HepG2 (cell line): ENCODE measurements at regions not wholly inside any gene's neighbourhood (a gene's known extent, or its start where the extent isn't known, plus 50 kb on each side); places are given as distances from the start of the nearest gene placed in this dataset.

Experiments used
- AKNA ChIP-seq: sonication (generic); formaldehyde crosslinking; IDR thresholded peaks from 2 replicates; pipeline ENCODE4 v1.4.0; 2020; ENCODE audit warnings: missing genetic modification reagents, borderline replicate concordance
- ZBTB3 ChIP-seq: sonication (generic); formaldehyde crosslinking; IDR thresholded peaks from 2 replicates; pipeline ENCODE4 v1.4.0; 2020; ENCODE audit warnings: low read depth, mild to moderate bottlenecking, moderate library complexity, missing genetic modification reagents, borderline replicate concordance
- ZHX2 ChIP-seq, 2 experiments: sonication (generic) in 1 of 2; formaldehyde crosslinking in 1 of 2; IDR thresholded peaks; 2 replicates each; pipeline versions ENCODE4 v1.6.1 to v1.9.0; 2014 to 2022; ENCODE audit warnings: antibody characterized with exemption in 1 of 2, borderline replicate concordance in 1 of 2, inconsistent platforms in 1 of 2, low read depth in 1 of 2, missing genetic modification reagents in 1 of 2
- ZNF639 ChIP-seq: conservative IDR thresholded peaks from 2 replicates; pipeline ENCODE4 v1.6.1; 2018; ENCODE audit warnings: missing genetic modification reagents
- ZNF883 ChIP-seq: sonication (generic); formaldehyde crosslinking; IDR thresholded peaks from 2 replicates; pipeline ENCODE4 v1.5.1; 2020; ENCODE audit warnings: mild to moderate bottlenecking, missing genetic modification reagents; ENCODE audit errors: not compliant biosample characterization
- TF ChIP-seq, protein P1 (sequence below): IDR thresholded peaks from 2 replicates; pipeline ENCODE4 v1.6.1; 2012; ENCODE audit warnings: inconsistent platforms

DNA sequence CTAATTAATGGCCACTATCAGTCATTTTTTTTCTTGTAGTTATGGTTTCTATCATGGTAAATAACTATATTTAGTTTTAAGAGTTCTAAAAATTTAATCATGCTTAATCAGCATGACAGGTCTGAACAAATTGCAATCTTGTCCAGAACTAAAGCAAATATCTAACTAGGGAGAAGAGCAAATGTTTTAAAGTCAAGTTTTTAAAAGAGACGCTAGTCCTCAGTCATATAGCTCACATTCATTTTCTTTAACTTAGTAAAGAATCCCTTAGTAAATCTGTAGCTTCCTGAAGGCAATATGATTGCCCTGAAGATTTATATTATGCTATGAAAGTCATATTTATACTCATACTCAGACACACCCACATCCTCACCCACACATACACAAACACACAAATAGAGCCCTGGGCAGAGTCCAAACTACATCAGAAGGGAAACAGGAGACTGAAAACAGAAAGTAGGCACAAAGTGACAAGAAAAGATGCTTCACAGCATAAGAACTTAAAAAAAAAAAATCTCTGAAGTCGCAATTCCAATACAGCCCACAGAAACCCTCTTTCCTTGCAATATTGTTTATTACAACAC lies 1149.1 kb downstream of the SI start (continued):
- TF ChIP-seq ZHX2 (IDR thresholded peaks at IDR 0.05; ENCODE audit: low read depth) (no peak), ZHX2 (CRISPR knock-in tag; IDR thresholded peaks at IDR 0.05; ENCODE audit: borderline replicate concordance) (no peak), ZNF639 (no peak), ZNF883 (CRISPR knock-in tag) (no peak), AKNA (no peak), ZBTB3 (CRISPR knock-in tag) (no peak)
- TF ChIP-seq, protein P1, sequence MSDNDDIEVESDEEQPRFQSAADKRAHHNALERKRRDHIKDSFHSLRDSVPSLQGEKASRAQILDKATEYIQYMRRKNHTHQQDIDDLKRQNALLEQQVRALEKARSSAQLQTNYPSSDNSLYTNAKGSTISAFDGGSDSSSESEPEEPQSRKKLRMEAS = no peak
- TF ChIP-seq, all 625 proteins: peak for 0
